ENCODE measurements at regions not wholly inside any gene's neighbourhood (a gene's known extent, or its start where the extent isn't known, plus 50 kb on each side); places are given as distances from the start of the nearest gene placed in this dataset.

DNA sequence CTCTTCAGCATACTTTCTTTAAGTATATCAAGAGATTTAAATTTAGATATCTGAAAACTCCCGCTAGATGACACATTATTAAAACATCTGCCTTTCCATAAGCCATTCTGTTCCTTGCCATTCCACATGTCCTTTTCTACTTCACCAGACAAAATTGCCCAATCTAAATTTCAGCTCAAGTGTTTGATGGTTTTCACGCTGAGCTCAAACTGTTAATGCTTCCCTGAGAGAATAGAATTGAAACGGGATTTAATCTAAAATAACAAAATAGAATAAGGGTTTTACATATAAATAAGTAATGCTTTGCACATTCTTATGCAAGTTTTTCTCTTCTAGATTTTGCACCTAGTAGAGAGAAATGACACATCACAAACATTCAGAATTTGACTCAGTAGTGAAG, 764.5 kb upstream of the TENM3 start:
- TF ChIP-seq, protein P1, sequence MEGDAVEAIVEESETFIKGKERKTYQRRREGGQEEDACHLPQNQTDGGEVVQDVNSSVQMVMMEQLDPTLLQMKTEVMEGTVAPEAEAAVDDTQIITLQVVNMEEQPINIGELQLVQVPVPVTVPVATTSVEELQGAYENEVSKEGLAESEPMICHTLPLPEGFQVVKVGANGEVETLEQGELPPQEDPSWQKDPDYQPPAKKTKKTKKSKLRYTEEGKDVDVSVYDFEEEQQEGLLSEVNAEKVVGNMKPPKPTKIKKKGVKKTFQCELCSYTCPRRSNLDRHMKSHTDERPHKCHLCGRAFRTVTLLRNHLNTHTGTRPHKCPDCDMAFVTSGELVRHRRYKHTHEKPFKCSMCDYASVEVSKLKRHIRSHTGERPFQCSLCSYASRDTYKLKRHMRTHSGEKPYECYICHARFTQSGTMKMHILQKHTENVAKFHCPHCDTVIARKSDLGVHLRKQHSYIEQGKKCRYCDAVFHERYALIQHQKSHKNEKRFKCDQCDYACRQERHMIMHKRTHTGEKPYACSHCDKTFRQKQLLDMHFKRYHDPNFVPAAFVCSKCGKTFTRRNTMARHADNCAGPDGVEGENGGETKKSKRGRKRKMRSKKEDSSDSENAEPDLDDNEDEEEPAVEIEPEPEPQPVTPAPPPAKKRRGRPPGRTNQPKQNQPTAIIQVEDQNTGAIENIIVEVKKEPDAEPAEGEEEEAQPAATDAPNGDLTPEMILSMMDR (IDR thresholded peaks at IDR 0.05): no peak
- no peak for TF ChIP-seq POLR2A (IDR thresholded peaks at IDR 0.05)
